ENCODE measurements at regions not wholly inside any gene's neighbourhood (a gene's known extent, or its start where the extent isn't known, plus 50 kb on each side); places are given as distances from the start of the nearest gene placed in this dataset.

- TF ChIP-seq CTCF (IDR thresholded peaks at IDR 0.05) (no peak), POLR2A (IDR thresholded peaks at IDR 0.05) (no peak)
Observed at GRCh38 chr5:13346401-13346800, 598.1 kb downstream of the DNAH5 start.
